Activated CD4-positive, alpha-beta T cell treated with anti-CD3 and anti-CD28 coated beads, Interleukin-2, amount 10 ng/mL, durations not matched to agents 7 days and 5 days (primary cell): ENCODE measurements at regions not wholly inside any gene's neighbourhood (a gene's known extent, or its start where the extent isn't known, plus 50 kb on each side); places are given as distances from the start of the nearest gene placed in this dataset.
"Not testable (repeated sequence)": the region's sequence is repeated elsewhere in the genome, so short reads cannot be mapped to it uniquely, and the experiment has no call there.

Experiments
- CTCF ChIA-PET: fragments of 350-600 bp; sonication (Branson Sonifier 250); formaldehyde crosslinking; loops from one replicate; lab custom pipeline; 2021; ENCODE audit warnings: antibody characterized with exemption; lab: Charles Lee
- POLR2A ChIA-PET: fragments of 350-600 bp; sonication (Branson Sonifier 250); formaldehyde crosslinking; loops from one replicate; lab custom pipeline; 2021; ENCODE audit warnings: antibody characterized with exemption; lab: Charles Lee
- DNase-seq: peaks from one replicate; pipeline ENCODE4 v3.0.0-alpha.2; 2020
- H3K27ac Mint-ChIP-seq: one replicate; pipeline ENCODE4 v1.8.0; 2021; ENCODE audit warnings: mild to moderate bottlenecking, moderate library complexity, mixed read lengths
- H3K27me3 Mint-ChIP-seq: one replicate; pipeline ENCODE4 v1.8.0; 2021; ENCODE audit warnings: mixed read lengths
- H3K36me3 Mint-ChIP-seq: one replicate; pipeline ENCODE4 v1.8.0; 2021; ENCODE audit warnings: low read depth, mixed read lengths
- H3K4me1 Mint-ChIP-seq: one replicate; pipeline ENCODE4 v1.8.0; 2021; ENCODE audit warnings: mixed read lengths
- H3K4me3 Mint-ChIP-seq: one replicate; pipeline ENCODE4 v1.8.0; 2021; ENCODE audit warnings: mild to moderate bottlenecking, moderate library complexity, mixed read lengths
- H3K9me3 Mint-ChIP-seq: one replicate; pipeline ENCODE4 v1.8.0; 2021; ENCODE audit warnings: mixed read lengths

- Mint-ChIP-seq H3K9me3 (no peaks in the 10 kb centered on the region), H3K27ac (no peak overlapping the region), H3K36me3 (no peaks in the 10 kb centered on the region), H3K27me3 (peaks cover 3% of the 10 kb centered on the region), H3K4me1 (no peaks in the 10 kb centered on the region), H3K4me3 (no peak overlapping the region)
- ChIA-PET CTCF (no interaction called here), POLR2A (no interaction called here)
- DNase-seq: no peak
These were observed 591.8 kb downstream of the ADGRL2 start for GRCh38 chr1:82392513-82392912.

- Mint-ChIP-seq H3K9me3 (no peaks in the 10 kb centered on the region), H3K4me3 (no peak overlapping the region), H3K36me3 (no peaks in the 10 kb centered on the region), H3K4me1 (no peaks in the 10 kb centered on the region), H3K27ac (no peak overlapping the region), H3K27me3 (peaks cover 3% of the 10 kb centered on the region)
- CTCF ChIA-PET: no interaction called here
- DNase-seq: no peak
- POLR2A ChIA-PET: no interaction called here
These were observed 591.0 kb downstream of the ADGRL2 start for GRCh38 chr1:82391712-82392111.

GRCh38 chr1:82390627-82391026, 589.9 kb downstream of the ADGRL2 start:
- Mint-ChIP-seq H3K36me3 (no peaks in the 10 kb centered on the region), H3K9me3 (no peaks in the 10 kb centered on the region), H3K27me3 (peaks cover 2% of the 10 kb centered on the region), H3K4me3 (no peak overlapping the region), H3K4me1 (no peaks in the 10 kb centered on the region), H3K27ac (no peak overlapping the region)
- no peak for DNase-seq
- ChIA-PET POLR2A (no interaction called here), CTCF (no interaction called here)

GRCh38 chr1:82388679-82389078, 587.9 kb downstream of the ADGRL2 start:
- no peaks in the 10 kb centered on the region for H3K36me3 Mint-ChIP-seq
- ChIA-PET POLR2A (no interaction called here), CTCF (no interaction called here)
- H3K4me1 Mint-ChIP-seq: no peaks in the 10 kb centered on the region
- no peak overlapping the region for H3K27ac Mint-ChIP-seq
- no peaks in the 10 kb centered on the region for H3K27me3 Mint-ChIP-seq
- no peak for DNase-seq
- H3K4me3 Mint-ChIP-seq: no peak overlapping the region
- no peaks in the 10 kb centered on the region for H3K9me3 Mint-ChIP-seq

- H3K9me3 Mint-ChIP-seq: no peaks in the 10 kb centered on the region
- no peak overlapping the region for H3K4me3 Mint-ChIP-seq
- no peaks in the 10 kb centered on the region for H3K4me1 Mint-ChIP-seq
- H3K36me3 Mint-ChIP-seq: no peaks in the 10 kb centered on the region
- DNase-seq: no peak
- POLR2A ChIA-PET: no interaction called here
- H3K27me3 Mint-ChIP-seq: no peaks in the 10 kb centered on the region
- CTCF ChIA-PET: no interaction called here
- no peak overlapping the region for H3K27ac Mint-ChIP-seq
These were observed 586.3 kb downstream of the ADGRL2 start for GRCh38 chr1:82387012-82387366.

- DNase-seq: no peak
- no peak overlapping the region for H3K27ac Mint-ChIP-seq
- H3K4me1 Mint-ChIP-seq: no peaks in the 10 kb centered on the region
- no peaks in the 10 kb centered on the region for H3K27me3 Mint-ChIP-seq
- ChIA-PET POLR2A (no interaction called here), CTCF (interaction anchor here (0.6 kb wide), 1 partner anchor 9 kb away, joined by 3 read pairs; no protein-coding TSS in a partner anchor)
- H3K4me3 Mint-ChIP-seq: no peak overlapping the region
- H3K36me3 Mint-ChIP-seq: no peaks in the 10 kb centered on the region
- H3K9me3 Mint-ChIP-seq: no peaks in the 10 kb centered on the region
These were observed 585.8 kb downstream of the ADGRL2 start for GRCh38 chr1:82386365-82387011.

- no peaks in the 10 kb centered on the region for H3K27me3 Mint-ChIP-seq
- H3K4me1 Mint-ChIP-seq: no peaks in the 10 kb centered on the region
- no peaks in the 10 kb centered on the region for H3K36me3 Mint-ChIP-seq
- H3K4me3 Mint-ChIP-seq: no peak overlapping the region
- H3K9me3 Mint-ChIP-seq: no peaks in the 10 kb centered on the region
- ChIA-PET CTCF (no interaction called here), POLR2A (no interaction called here)
- DNase-seq: no peak
- no peak overlapping the region for H3K27ac Mint-ChIP-seq
These were observed 584.0 kb downstream of the ADGRL2 start for GRCh38 chr1:82384776-82385175.

GRCh38 chr1:82377201-82377884, 576.6 kb downstream of the ADGRL2 start:
- Mint-ChIP-seq H3K36me3 (no peaks in the 10 kb centered on the region), H3K4me3 (no peak overlapping the region), H3K27ac (no peak overlapping the region), H3K4me1 (no peaks in the 10 kb centered on the region), H3K27me3 (no peaks in the 10 kb centered on the region), H3K9me3 (no peaks in the 10 kb centered on the region)
- DNase-seq: no peak
- POLR2A ChIA-PET: no interaction called here
- CTCF ChIA-PET: interaction anchor here (0.7 kb wide), 1 partner anchor 9 kb away, joined by 3 read pairs; no protein-coding TSS in a partner anchor

- H3K27ac Mint-ChIP-seq: no peak overlapping the region
- no peaks in the 10 kb centered on the region for H3K36me3 Mint-ChIP-seq
- H3K4me1 Mint-ChIP-seq: no peaks in the 10 kb centered on the region
- DNase-seq: no peak
- ChIA-PET CTCF (no interaction called here), POLR2A (no interaction called here)
- no peaks in the 10 kb centered on the region for H3K9me3 Mint-ChIP-seq
- H3K27me3 Mint-ChIP-seq: no peaks in the 10 kb centered on the region
- H3K4me3 Mint-ChIP-seq: no peak overlapping the region
These were observed 573.0 kb downstream of the ADGRL2 start for GRCh38 chr1:82373710-82374109.

GRCh38 chr1:82371844-82372498, 571.2 kb downstream of the ADGRL2 start:
- Mint-ChIP-seq H3K27ac (no peak overlapping the region), H3K36me3 (no peaks in the 10 kb centered on the region), H3K27me3 (no peaks in the 10 kb centered on the region), H3K9me3 (no peaks in the 10 kb centered on the region), H3K4me1 (no peaks in the 10 kb centered on the region), H3K4me3 (no peak overlapping the region)
- POLR2A ChIA-PET: no interaction called here
- no peak for DNase-seq
- CTCF ChIA-PET: no interaction called here

- Mint-ChIP-seq H3K36me3 (no peaks in the 10 kb centered on the region), H3K4me1 (no peaks in the 10 kb centered on the region), H3K27ac (no peak overlapping the region), H3K4me3 (no peak overlapping the region), H3K27me3 (no peaks in the 10 kb centered on the region), H3K9me3 (no peaks in the 10 kb centered on the region)
- POLR2A ChIA-PET: no interaction called here
- no peak for DNase-seq
- CTCF ChIA-PET: no interaction called here
These were observed 566.7 kb downstream of the ADGRL2 start for GRCh38 chr1:82367456-82367855.

GRCh38 chr1:82366689-82367088, 566.0 kb downstream of the ADGRL2 start:
- H3K4me3 Mint-ChIP-seq: no peak overlapping the region

GRCh38 chr1:82359541-82359940, 558.8 kb downstream of the ADGRL2 start:
- CTCF ChIA-PET, H3K4me1 Mint-ChIP-seq, H3K27ac Mint-ChIP-seq: not testable (repeated sequence)

More at GRCh38 chr1:82366689-82367088, 566.0 kb downstream of the ADGRL2 start:
- Mint-ChIP-seq H3K27me3 (no peaks in the 10 kb centered on the region), H3K4me1 (peaks cover 4% of the 10 kb centered on the region), H3K9me3 (no peaks in the 10 kb centered on the region), H3K36me3 (no peaks in the 10 kb centered on the region), H3K27ac (no peak overlapping the region)
- POLR2A ChIA-PET: no interaction called here
- CTCF ChIA-PET: no interaction called here
- no peak for DNase-seq

More at GRCh38 chr1:82359541-82359940, 558.8 kb downstream of the ADGRL2 start:
- H3K27me3 Mint-ChIP-seq, H3K9me3 Mint-ChIP-seq, H3K4me3 Mint-ChIP-seq, DNase-seq, POLR2A ChIA-PET, H3K36me3 Mint-ChIP-seq: not testable (repeated sequence)
